ENCODE measurements at regions not wholly inside any gene's neighbourhood (a gene's known extent, or its start where the extent isn't known, plus 50 kb on each side); places are given as distances from the start of the nearest gene placed in this dataset.
"Not testable (repeated sequence)": the region's sequence is repeated elsewhere in the genome, so short reads cannot be mapped to it uniquely, and the experiment has no call there.

DNA sequence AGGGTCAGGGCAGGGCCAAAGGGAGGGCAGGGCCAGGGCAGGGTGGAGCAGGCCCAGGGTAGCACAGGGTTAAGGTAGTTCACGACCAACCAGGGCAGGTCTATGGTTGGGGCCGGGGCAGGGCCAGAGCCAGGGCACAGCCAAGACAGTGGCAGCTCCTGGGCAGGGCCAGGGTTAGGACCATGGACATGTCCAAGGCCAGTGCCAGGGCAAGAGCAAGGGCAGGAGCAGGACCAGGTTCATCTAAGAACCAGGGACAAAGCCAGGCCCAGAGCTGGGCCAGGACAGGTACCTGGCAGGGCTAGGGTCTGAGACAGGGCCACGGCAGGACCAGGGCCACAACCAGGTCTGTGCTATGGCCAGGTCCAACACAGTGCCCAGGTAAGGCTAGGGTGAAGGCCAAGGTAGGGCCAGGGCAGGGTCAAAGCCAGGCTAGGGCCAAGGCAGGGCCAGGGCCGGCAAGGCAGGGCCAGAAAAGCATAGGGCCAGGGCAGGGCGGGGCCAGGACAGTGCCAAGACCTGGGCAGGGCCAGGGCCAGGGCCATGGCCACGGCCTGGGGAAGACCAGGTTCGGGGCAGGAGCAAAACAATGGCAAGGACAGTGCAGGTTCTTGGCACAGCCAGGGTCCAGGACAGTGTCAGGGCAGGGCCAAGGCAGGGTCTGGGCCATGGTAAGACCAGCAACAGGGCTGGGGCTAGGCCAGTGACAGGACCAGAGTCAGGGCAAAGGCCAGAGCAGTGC lies 2874.4 kb downstream of the RPIA start:
- DNase-seq (ENCODE audit: low spot score), result not testable (repeated sequence)

DNA sequence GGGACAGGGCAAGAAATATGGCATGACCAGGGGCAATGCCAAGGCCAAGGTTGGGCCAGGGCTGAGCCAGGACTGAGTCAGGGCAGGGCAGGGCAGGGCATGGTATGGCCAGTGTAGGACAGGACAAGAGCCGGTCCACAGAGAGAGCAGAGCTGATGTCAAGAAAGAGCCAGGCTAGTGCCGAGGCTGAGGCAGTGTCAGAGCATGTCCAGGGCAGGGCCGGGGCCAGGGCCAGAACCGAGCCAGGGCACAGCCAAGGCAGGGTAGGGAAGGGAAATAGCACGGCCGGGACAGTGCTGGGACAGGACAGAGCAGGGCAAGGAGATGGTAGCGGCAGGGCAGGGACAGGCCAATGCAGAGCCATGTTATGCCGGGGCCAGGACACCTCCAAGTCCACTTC lies 2875.1 kb downstream of the RPIA start:
- not testable (repeated sequence) for DNase-seq (ENCODE audit: low spot score)

DNA sequence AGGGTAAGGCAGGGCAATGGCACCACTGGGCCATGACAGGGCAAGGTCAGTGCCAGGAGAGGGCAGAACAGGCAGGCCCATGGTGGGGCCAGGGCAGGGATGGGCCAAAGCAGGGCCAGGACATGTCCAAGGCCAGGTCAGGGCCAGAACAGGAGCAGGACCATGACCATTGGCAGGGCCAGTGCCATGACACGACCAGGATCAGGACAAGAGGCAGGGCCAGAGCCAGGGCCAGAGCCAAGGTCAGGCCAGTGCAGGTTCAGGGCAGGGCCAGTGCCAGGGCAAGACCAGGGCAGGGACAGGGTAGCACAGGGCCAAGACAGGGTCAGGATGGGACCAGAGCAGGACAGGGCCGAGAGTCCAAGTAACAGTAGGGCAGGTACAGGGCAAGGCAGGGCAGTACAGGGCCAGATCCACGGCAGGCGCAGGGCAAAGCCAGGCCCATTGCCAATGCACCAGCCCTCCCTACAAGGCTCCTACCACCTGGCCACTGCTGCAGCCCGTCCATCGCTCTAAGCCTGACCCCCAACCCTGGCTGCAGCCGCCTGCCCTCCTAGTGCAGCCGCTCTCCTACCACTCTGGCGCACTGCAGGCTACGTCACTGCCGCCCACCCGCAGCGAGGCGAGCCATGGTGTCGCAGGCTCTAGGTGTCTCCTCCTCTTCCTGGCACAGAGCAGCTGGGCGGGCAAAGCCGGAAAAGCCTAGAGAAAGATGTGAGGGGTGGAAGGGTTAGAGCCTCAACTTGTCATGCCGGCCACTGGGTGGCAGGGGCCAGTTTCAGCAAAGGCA lies 2876.3 kb downstream of the RPIA start:
- DNase-seq (ENCODE audit: low spot score), result not testable (repeated sequence)

DNA sequence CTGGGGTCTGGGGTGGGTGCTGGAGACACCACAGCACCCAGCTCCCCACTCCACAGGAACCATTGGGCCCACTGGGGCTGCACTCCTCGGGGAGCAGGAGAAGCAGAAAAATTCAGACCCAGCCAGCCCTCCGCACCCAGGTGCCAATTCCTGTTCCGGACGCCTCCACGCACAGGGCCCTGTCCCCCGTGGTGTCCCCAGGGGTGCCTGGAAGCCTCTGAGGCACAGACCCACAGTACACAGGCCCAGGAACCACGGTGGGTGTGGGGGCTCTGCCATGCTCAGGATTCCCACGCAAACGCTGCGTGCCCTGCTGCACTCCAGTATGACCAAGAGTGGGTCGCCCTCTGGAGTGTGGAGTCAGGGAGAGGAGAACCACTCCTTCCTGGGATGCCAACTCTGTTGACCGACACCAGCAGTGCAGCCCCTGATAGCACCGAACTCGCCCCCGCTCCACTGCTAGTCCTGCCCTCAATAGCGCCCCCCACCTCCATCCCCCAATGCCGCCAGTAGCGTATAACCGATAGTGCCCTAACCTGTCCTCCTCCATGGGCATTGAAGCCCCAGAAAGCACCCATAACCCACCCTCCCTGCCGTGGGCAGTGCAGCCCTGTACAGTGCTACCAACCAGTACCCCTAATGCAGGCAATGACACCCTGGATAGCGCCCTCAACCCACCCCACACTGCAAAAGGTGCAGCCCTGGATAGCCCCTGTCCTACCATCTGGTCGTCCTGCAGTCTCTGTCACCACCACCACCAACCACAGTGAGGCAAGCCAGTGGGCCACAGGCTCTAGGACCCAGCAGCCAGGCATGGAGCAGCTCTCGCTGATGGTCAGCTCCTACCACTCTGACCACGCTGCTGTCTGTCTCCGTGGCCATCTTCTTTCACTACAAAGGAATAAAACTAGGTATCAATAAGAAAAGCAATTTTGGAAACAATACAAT lies 2877.2 kb downstream of the RPIA start:
- DNase-seq (ENCODE audit: low spot score), result not testable (repeated sequence)

DNA sequence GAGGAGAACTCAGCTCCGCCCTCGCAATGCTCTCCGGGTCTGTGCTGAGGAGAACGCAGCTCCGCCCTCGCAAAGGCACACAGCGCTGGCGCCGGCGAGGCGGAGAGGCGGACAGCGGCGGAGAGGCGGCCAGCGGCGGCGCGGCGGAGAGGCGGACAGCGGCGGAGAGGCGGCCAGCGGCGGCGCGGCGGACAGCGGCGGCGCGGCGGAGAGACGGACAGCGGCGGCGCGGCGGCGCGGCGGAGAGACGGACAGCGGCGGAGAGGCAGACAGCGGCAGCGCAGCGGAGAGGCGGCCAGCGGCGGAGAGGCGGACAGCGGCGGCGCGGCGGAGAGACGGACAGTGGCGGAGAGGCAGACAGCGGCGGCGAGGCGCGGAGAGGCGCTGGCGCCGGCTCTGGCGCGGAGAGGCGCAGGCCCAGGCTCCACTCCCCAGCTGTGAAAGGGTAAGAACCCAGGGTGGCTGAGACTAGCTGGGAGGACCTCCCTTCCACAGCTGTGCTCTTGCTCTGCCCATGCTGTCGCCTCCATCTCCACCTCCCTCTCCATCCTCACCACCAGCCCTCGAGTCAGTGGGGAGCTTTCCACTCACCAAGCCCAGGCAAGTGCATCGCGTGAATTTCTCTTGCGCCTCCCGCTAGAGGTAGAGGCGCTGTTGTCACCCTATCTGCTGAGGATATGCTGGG lies 2879.9 kb downstream of the RPIA start:
- DNase-seq (ENCODE audit: low spot score), result peak; percentile 5

DNA sequence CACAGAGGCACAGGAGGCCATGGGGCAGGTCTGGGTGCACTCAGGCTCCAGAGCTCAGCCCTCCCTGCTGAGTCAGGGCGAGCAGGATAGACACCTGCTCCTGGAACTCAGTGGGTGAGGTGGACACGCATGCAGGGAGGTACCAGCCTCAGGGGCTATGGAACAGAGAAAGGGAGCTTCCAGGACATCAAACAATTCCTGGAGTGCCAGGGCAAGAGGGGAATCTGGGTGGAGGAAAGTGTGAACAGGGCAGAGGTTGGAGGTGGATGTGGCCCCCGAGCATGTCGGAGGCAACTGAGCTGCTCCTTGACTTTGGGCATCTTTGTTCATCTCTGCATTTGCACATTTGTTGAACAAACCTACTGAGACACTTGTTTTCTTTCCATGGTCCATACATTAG lies 2881.5 kb downstream of the RPIA start:
- DNase-seq (ENCODE audit: low spot score), result not testable (repeated sequence)

DNA sequence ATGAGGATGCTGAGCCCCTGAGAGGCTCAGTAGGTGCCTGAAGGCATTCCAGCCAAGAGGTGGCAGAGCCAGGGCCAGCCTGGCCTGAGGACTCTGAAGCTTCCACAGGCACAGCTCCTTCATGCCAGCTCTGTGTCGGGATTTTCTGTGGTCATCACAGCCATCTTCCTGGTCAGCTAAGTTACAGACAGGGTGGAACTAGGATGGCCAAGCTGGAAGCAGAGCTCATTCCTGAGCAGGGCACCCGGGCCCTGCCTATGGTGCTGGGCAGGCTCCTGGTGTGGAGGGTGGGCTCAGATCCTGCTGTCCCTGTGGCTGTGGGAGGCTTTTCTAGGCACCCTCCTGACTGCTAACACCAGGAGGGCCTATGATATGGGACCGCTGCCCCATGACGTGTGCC lies 2882.3 kb downstream of the RPIA start:
- not testable (repeated sequence) for DNase-seq (ENCODE audit: low spot score)

DNA sequence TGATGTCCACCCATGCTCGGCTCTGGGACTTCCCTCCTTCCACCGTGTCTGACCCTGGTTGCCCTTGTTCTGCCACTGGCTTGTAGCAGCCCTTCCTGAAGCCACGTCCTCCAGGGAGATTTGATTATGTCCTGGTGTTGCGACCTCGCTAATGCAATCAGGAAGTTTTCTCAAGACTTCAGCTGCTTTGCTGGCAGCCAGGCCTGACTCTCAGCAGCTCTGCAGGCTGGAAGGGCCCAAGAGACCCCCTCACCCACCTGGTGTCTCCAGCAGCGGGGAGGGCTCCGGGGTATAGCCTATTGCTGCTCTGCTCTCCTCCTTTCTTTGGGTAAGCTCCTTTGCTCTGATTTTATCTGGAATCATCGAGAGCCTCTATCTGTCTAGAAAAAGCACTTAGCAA lies 2882.8 kb downstream of the RPIA start:
- DNase-seq (ENCODE audit: low spot score), result peak; percentile 8

DNA sequence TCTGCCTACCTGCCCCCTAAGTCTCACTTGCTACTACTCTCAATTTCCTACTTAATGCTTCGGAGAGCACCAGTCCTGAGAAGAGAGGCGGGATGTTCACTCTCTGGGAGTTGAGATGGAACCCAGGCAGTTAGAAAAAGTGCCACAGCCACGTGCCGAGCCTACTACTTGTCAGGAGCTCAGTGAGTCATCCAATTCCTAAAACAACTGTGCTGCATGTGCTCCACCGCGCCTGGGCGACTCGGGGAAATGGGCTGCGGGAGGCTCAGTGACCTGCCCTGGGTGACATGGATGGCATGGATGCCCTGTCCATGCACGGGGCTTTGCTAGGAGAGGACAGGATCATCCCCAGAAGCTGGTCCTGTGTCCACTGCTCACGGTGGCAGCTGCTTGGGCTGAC lies 2884.2 kb downstream of the RPIA start:
- not testable (repeated sequence) for DNase-seq (ENCODE audit: low spot score)

DNA sequence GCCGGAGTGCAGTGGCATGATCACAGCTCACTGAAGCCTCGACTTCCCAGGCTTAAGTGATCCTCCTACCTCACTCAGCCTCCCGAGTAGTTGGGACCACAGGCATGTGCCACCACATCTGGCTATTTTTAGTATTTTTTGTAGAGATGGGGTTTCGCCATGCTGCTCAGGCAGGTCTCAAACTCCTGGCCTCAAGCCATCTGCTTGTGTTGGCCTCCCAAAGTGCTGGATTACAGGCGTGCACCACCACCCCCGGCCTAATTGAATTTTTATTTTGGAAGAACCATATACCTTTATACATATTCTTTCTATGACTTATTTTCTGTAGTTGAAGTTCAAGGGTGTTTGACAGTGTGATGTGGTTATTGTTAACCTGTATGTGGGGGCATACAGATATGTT lies 2885.9 kb downstream of the RPIA start:
- not testable (repeated sequence) for DNase-seq (ENCODE audit: low spot score)

DNA sequence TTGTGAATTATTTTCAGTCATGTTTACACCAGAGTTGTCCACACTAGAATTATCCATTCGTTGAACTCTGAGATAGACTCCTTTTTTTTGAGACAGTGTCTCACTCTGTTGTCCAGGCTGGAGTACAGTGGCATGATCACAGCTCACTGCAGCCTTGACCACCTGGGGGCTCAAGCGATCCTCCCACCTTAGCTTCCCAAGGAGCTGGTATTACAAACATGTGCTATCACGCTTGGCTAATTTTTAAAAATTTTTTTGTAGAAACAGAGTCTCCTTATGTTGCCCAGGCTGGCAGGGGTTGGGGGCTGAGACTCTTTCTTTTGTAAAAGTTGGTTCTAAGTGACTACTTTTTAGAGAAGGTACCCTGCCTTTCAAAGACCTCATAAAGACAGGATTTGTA lies 2887.2 kb downstream of the RPIA start:
- not testable (repeated sequence) for DNase-seq (ENCODE audit: low spot score)

DNA sequence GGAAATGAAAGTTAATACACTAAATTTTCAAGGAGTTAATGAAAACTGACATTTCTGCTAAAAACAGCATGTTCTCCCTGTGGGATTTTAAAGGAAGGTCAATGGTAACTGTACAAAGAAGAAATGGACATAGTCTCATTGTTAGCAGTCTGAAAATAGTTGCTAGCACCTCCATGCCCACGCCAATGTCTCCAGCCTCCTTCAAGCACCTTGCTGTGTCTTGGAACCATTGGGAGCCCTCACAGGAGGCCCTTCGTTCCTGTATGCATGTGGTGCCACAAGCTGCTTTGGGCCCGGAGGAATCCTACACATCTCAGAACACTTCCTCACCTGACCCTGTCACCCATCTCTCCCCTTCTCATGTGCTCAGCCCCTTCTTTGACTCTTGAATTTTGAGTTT lies 2888.1 kb downstream of the RPIA start:
- DNase-seq (ENCODE audit: low spot score), result peak; percentile 3

DNA sequence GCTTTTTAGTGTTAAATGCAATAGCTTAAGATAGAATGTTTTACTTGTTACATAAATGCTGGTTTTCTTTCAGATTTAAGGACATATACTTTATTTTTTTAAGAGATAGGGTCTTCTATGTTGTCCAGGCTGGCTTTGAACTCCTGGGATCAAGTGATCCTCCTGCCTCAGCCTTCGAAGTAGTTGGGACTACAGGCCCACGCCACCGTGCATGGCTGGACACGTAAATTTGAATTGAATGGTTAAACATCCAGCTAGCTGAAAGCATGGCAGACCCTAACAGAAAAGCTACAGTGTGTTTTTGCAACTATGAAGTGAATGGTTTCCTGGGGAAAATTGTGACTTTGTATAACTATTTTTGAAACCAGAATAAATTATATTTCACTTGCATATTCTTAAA lies 2888.6 kb downstream of the RPIA start:
- DNase-seq (ENCODE audit: low spot score), result not testable (repeated sequence)

DNA sequence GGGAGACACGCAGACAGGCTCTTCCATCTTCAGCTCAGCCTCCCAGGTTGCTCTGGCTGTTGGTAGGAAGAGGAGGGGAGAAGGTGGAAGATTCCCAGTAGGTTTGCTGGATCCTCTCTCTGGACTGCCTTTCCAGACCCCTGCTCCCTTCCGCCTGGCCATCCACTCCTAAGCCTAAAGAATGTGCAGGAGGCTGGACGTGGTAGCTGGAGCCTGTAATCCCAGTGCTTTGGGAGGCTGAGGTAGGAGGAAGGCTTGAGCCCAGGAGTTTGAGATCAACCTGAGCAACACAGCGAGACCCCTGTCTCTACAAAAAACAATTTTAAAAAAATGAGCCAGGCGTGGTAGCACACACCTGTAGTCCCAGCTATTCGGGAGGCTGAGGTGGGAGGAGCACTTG lies 2895.6 kb downstream of the RPIA start:
- DNase-seq (ENCODE audit: low spot score), result not testable (repeated sequence)

DNA sequence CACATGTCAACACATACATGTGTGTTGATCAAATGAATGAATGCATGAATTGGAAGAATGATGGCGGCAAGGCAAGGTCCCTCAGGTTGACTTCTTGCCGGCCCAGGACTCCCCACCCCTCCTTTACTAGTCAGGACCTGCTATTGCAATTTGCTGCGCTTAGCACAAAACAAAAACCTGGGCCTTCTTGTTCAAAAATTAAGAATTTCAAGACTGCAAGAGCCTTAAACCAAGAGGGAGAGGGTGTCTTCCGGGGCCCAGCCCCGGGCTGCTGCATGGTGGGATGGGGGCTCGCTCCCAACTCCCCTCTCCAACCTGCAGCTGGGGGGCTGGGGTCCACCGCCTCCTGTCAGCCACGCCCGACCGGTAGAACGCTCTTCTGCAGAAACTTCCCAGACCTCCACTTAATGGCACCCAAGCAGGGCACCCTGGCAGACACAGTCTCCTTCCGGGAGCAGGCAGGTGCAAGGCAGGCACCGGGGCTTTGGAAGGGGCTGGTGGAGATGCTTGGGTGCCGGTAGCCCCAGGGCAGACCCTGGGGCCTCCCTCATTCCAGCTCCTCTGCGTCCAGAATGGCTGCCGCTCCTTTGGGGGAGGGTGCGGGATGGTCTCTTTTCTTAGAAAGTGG lies 2896.5 kb downstream of the RPIA start:
- DNase-seq (ENCODE audit: low spot score), result peak; percentile 5

DNA sequence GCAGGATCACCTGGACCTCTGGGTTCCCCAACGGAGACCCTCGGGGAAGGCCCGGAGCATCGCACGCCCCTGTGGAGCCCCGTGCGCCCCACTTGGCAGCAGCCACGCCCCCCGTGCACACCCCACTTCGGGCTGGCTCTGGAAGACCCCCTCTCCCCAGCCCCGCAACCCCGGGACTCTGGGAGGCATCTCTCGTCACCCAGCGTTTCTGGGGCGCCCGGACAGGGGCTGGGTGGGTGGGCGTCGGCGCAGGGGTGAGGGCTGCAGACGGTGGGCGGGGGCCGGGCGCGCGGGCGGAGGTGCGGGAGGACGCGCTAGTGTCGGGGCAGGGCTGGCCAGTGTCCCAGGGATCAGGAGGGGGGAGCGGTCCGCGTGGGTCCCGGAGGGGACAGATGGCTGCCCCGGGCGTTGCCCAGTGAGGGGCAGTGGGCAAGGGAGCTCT lies 2897.3 kb downstream of the RPIA start:
- DNase-seq (ENCODE audit: low spot score), result peak; percentile 7

DNA sequence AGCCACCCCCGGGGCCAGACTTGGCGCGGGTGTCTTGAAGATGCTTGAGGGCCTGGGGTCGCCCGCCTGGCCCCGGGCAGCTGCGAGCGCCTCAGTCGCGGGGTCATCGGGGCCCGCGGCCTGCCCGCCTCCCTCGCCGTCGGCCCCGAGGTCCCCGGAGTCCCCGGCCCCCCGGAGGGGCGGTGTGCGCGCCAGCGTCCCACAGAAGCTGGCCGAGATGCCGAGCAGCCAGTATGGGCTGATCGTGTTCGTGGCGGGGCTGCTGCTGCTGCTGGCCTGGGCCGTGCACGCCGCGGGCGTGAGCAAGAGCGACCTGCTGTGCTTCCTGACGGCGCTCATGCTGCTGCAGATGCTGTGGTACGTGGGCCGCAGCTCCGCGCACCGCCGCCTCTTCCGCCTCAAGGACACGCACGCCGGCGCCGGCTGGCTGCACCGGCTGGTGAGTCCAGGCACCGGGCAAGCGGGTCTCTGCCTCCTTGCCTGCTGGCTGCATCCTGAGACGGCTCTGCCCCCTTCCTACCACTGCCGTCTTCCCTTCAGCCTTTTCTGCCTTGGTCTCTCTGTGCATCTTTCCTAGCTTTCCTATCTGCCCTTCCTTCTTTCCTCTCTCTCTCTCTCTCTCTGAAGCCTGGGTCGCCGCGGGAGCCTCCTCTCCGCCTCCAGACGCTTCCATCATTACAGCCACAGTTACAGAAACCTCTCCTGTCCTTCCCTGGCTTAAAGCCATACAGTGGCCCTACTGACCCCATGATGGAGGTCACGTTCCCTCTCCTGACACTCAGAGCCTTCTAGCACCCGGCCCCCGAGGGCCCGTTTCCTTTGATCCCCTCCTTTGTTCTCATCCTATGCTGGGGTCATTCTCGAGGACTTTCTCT lies 2898.2 kb downstream of the RPIA start:
- peak; percentile 8 for DNase-seq (ENCODE audit: low spot score)

DNA sequence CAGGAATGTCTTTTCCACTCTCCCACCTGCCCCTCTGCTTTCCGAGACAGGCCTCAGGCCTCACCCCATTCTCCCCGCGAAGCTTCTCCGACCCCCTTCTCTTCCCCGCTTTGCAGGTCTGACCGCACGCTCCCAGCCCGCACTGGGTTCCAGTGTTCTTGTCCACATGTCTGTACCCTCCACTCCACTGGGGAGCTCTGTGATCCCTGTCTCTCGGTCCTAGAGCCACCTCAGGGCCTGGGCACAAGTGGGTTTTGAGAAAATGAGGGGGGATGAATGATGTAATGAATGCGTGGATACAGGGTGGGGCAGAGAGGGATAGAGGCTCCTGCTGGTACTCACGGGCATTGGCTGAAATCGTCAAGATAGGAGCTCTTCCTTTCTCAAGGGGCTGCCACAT lies 2898.9 kb downstream of the RPIA start:
- DNase-seq (ENCODE audit: low spot score), result peak; percentile 5

DNA sequence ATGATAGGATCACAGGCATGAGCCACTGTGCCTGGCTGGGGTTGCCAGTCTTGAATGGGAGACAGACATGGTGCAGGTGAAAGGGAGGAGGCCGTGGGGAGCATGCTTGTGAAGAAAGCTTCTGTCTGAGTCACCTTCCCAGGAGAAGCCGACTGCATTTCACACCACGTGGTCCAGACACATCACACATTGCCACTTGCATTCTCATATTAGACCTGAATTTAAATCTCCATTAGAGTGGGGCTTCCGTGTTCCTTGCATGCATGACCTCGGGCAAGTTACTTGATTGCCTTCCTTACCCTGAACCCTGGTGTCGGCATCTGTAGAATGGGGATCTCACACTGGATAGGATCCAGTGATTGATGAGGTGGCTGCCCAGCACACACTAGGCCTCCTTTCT lies 2899.6 kb downstream of the RPIA start:
- DNase-seq (ENCODE audit: low spot score), result not testable (repeated sequence)

DNA sequence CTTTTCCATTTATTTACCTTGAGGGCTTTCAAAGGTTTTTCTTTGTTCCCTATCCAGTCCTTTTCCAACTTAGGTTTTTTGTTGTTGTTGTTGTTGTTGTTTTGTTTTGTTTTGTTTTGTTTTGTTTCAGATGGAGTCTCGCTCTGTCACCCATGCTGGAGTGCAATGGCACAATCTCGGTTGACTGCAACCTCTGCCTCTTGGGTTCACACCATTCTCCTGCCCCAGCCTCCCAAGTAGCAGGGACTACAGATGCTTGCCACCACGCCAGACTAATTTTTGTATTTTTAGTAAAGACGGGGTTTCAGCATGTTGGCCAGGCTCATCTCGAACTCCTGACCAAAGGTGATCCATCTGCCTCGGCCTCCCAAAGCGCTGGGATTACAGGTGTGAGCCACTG lies 2906.0 kb downstream of the RPIA start:
- DNase-seq (ENCODE audit: low spot score), result not testable (repeated sequence)
